ENCODE measurements at regions not wholly inside any gene's neighbourhood (a gene's known extent, or its start where the extent isn't known, plus 50 kb on each side); places are given as distances from the start of the nearest gene placed in this dataset.

DNA sequence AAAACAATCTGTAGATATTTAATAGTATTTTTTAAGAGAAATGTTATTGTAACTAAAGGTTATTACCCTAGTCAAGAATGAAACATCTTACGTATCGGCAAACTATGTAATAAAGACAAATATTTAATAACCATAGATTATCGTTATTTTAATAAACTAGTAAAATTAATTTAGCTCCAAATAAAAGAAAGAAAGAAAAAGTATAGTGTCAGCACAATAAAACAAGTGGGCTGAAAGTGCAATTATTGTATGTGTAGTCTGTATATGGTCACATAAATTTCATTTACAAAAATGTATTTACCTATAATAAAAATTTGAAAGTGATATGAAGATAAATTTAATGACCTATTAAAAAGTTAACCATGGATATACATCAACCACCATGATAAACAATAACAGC is 1258.4 kb upstream of the MIR17HG start:
- TF ChIP-seq CTCF (IDR thresholded peaks at IDR 0.05) (no peak), POLR2A (IDR thresholded peaks at IDR 0.05) (no peak)

All from thyroid gland (tissue), 4 donors.